ENCODE measurements at regions not wholly inside any gene's neighbourhood (a gene's known extent, or its start where the extent isn't known, plus 50 kb on each side); places are given as distances from the start of the nearest gene placed in this dataset.

DNA sequence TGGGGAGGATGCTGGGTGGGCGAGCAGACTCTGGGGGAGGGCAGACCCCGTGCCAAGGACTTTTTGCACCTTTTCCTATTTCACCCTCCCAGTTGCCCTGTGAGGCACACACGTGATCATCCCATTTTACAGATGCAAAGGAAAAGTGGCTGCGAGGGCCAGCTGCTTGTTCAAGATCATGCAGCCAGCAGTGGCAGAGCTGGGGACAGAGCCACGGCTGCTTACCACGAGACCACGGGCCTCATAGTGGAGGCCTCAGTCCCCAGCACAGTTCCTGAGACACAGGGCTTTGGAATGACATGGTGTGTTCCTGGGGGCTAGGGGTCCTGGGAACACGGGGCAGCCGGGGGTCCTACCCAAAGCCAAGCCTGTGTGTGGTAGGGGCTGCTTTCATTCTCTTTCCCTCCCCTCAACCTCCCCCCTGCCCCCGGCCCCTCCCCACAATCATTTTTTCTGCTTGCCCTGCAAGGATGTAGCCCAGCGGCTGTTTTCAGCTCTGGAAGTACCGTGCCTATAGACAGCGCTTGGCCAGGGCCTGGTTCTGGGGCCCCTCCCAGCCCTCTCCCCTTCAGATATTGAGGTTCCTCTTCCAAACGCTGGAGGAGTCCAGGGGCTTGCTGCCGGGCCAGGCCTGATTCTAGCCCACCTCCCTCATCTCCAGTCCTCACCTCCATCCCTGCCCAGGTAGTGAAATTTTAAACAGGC is 58.5 kb upstream of the IER5L start:
- TF ChIP-seq, protein P1, sequence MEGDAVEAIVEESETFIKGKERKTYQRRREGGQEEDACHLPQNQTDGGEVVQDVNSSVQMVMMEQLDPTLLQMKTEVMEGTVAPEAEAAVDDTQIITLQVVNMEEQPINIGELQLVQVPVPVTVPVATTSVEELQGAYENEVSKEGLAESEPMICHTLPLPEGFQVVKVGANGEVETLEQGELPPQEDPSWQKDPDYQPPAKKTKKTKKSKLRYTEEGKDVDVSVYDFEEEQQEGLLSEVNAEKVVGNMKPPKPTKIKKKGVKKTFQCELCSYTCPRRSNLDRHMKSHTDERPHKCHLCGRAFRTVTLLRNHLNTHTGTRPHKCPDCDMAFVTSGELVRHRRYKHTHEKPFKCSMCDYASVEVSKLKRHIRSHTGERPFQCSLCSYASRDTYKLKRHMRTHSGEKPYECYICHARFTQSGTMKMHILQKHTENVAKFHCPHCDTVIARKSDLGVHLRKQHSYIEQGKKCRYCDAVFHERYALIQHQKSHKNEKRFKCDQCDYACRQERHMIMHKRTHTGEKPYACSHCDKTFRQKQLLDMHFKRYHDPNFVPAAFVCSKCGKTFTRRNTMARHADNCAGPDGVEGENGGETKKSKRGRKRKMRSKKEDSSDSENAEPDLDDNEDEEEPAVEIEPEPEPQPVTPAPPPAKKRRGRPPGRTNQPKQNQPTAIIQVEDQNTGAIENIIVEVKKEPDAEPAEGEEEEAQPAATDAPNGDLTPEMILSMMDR (conservative IDR thresholded peaks at IDR 0.05; ENCODE audit: low read depth, low read length) = no peak
- TF ChIP-seq RAD21 (IDR thresholded peaks at IDR 0.05; ENCODE audit: low read length) = no peak
- TF ChIP-seq MAZ (IDR thresholded peaks at IDR 0.05; ENCODE audit: borderline replicate concordance, low read depth, low read length) = no peak
- no peak for TF ChIP-seq RCOR1 (IDR thresholded peaks at IDR 0.05; ENCODE audit: insufficient replicate concordance, low read length)
- no peak for TF ChIP-seq POLR2A (IDR thresholded peaks at IDR 0.05; ENCODE audit: low read depth, low read length)
- no peak for TF ChIP-seq RFX5 (IDR thresholded peaks at IDR 0.05; ENCODE audit: low read depth, low read length)
- TF ChIP-seq BHLHE40 (IDR thresholded peaks at IDR 0.05; ENCODE audit: low read depth, low read length) = no peak
- TF ChIP-seq, protein P2, sequence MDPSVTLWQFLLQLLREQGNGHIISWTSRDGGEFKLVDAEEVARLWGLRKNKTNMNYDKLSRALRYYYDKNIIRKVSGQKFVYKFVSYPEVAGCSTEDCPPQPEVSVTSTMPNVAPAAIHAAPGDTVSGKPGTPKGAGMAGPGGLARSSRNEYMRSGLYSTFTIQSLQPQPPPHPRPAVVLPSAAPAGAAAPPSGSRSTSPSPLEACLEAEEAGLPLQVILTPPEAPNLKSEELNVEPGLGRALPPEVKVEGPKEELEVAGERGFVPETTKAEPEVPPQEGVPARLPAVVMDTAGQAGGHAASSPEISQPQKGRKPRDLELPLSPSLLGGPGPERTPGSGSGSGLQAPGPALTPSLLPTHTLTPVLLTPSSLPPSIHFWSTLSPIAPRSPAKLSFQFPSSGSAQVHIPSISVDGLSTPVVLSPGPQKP (IDR thresholded peaks at IDR 0.05; ENCODE audit: borderline replicate concordance, low read depth, low read length) = no peak
- no peak for TF ChIP-seq MXI1 (IDR thresholded peaks at IDR 0.05; ENCODE audit: borderline replicate concordance, low read depth, low read length)
- TF ChIP-seq SMC3 (IDR thresholded peaks at IDR 0.05; ENCODE audit: low read depth, low read length) = no peak
- no peak for TF ChIP-seq CHD1 (IDR thresholded peaks at IDR 0.05; ENCODE audit: low read depth, low read length)
- no peak for TF ChIP-seq CEBPB (IDR thresholded peaks at IDR 0.05; ENCODE audit: low read depth, low read length)
- no peak for TF ChIP-seq FOS (IDR thresholded peaks at IDR 0.05; ENCODE audit: low read depth, low read length)
- no peak for TF ChIP-seq NFE2L2 (IDR thresholded peaks at IDR 0.05; ENCODE audit: low read depth, low read length)
